ENCODE measurements at regions not wholly inside any gene's neighbourhood (a gene's known extent, or its start where the extent isn't known, plus 50 kb on each side); places are given as distances from the start of the nearest gene placed in this dataset.

DNA sequence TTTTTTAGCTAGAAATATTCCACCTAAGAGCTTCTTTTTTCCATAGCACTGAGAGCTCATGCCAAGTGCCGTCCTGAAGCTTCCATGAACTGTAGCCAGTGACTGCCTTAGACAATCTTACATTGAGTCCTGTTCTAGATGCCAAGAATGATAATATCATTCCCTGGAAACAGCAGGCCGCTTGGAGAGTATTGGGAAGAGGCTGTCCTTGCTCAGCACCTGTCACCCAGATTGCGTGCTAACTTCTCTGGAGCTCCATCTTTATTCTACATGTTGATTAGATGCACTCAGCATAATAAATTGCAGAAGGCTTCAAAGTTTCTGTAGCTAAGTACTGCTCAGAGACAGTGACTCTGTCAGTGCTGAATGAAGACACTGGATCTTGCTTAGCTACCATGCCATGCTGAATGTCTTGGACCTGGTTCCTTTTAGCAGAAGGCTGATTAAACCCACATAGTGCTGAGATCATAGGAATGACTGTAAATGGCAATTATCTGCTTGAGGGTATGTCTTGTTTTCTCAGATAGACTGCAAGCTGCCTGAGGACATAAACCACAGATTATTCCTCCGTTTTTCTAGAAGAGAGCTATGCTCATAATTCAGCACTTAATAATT lies 83.1 kb upstream of the IRF2BP2 start:
- no peaks in the 10 kb centered on the region for H3K27me3 ChIP-seq (ENCODE audit: insufficient read depth, poor library complexity, severe bottlenecking)
- no peak for TF ChIP-seq GABPA (IDR thresholded peaks at IDR 0.05; ENCODE audit: low read depth)
- TF ChIP-seq SPI1 (IDR thresholded peaks at IDR 0.05; ENCODE audit: borderline replicate concordance, low read depth): no peak
- TF ChIP-seq, protein P1, sequence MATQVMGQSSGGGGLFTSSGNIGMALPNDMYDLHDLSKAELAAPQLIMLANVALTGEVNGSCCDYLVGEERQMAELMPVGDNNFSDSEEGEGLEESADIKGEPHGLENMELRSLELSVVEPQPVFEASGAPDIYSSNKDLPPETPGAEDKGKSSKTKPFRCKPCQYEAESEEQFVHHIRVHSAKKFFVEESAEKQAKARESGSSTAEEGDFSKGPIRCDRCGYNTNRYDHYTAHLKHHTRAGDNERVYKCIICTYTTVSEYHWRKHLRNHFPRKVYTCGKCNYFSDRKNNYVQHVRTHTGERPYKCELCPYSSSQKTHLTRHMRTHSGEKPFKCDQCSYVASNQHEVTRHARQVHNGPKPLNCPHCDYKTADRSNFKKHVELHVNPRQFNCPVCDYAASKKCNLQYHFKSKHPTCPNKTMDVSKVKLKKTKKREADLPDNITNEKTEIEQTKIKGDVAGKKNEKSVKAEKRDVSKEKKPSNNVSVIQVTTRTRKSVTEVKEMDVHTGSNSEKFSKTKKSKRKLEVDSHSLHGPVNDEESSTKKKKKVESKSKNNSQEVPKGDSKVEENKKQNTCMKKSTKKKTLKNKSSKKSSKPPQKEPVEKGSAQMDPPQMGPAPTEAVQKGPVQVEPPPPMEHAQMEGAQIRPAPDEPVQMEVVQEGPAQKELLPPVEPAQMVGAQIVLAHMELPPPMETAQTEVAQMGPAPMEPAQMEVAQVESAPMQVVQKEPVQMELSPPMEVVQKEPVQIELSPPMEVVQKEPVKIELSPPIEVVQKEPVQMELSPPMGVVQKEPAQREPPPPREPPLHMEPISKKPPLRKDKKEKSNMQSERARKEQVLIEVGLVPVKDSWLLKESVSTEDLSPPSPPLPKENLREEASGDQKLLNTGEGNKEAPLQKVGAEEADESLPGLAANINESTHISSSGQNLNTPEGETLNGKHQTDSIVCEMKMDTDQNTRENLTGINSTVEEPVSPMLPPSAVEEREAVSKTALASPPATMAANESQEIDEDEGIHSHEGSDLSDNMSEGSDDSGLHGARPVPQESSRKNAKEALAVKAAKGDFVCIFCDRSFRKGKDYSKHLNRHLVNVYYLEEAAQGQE (IDR thresholded peaks at IDR 0.05; ENCODE audit: insufficient replicate concordance, low read depth): no peak
- TF ChIP-seq POLR2AphosphoS5 (IDR thresholded peaks at IDR 0.05; ENCODE audit: low read depth): no peak
- TF ChIP-seq, protein P2, sequence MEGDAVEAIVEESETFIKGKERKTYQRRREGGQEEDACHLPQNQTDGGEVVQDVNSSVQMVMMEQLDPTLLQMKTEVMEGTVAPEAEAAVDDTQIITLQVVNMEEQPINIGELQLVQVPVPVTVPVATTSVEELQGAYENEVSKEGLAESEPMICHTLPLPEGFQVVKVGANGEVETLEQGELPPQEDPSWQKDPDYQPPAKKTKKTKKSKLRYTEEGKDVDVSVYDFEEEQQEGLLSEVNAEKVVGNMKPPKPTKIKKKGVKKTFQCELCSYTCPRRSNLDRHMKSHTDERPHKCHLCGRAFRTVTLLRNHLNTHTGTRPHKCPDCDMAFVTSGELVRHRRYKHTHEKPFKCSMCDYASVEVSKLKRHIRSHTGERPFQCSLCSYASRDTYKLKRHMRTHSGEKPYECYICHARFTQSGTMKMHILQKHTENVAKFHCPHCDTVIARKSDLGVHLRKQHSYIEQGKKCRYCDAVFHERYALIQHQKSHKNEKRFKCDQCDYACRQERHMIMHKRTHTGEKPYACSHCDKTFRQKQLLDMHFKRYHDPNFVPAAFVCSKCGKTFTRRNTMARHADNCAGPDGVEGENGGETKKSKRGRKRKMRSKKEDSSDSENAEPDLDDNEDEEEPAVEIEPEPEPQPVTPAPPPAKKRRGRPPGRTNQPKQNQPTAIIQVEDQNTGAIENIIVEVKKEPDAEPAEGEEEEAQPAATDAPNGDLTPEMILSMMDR (IDR thresholded peaks at IDR 0.05; ENCODE audit: insufficient read depth, low read length): no peak
- DNase-seq (ENCODE audit: low read depth in 1 of 2, low spot score in 1 of 2): no peak
- no peak overlapping the region for H3K4me3 ChIP-seq (replicated peaks; ENCODE audit: insufficient read depth, low read length)
- no peak overlapping the region for H3K27ac ChIP-seq (replicated peaks)

DNA sequence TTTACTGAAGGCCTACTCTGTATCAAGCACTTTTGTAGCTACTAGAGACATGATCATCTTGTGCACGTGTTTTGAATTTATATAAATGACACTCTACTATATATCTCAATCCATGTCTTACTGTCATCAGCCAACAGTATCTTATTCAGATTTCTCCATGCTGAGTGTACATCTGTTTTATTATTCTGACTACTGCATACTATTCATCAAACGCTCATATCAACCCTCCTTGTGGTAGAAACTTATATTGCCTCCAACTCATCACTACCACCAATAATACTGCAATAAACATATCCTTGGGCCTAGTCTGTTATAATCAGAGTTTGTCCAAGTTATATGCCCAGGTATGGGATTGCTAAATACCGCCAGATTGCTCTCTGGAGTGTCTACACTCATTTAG lies 81.6 kb upstream of the IRF2BP2 start:
- DNase-seq (ENCODE audit: low read depth in 1 of 2, low spot score in 1 of 2): no peak
- no peak overlapping the region for H3K27ac ChIP-seq (replicated peaks)
- H3K27me3 ChIP-seq (ENCODE audit: insufficient read depth, poor library complexity, severe bottlenecking): no peaks in the 10 kb centered on the region
- TF ChIP-seq POLR2AphosphoS5 (IDR thresholded peaks at IDR 0.05; ENCODE audit: low read depth) (no peak), SPI1 (IDR thresholded peaks at IDR 0.05; ENCODE audit: borderline replicate concordance, low read depth) (no peak), GABPA (IDR thresholded peaks at IDR 0.05; ENCODE audit: low read depth) (no peak)
- TF ChIP-seq, protein P2 (IDR thresholded peaks at IDR 0.05; ENCODE audit: insufficient read depth, low read length): no peak
- TF ChIP-seq, protein P1 (IDR thresholded peaks at IDR 0.05; ENCODE audit: insufficient replicate concordance, low read depth): no peak
- H3K4me3 ChIP-seq (replicated peaks; ENCODE audit: insufficient read depth, low read length): no peak overlapping the region

DNA sequence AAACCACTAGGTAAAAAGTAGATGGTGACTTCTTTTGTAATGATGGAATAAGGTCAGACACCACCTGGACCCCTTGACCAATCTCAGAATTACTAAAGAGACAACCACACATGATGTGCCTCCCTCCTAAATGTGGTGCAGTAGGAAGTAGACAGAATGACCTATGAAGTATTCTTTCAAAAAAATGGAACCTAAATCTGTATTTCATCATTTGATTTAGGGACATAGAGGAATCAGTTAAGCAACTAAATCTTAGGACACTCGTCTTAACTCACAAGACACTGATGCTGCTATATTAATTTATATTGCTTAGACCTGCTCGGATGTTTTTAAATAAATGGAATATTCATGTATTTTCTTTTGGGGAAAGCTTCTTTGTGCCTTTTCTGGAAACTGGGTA lies 80.9 kb upstream of the IRF2BP2 start:
- H3K27me3 ChIP-seq (ENCODE audit: insufficient read depth, poor library complexity, severe bottlenecking): no peaks in the 10 kb centered on the region
- no peak overlapping the region for H3K4me3 ChIP-seq (replicated peaks; ENCODE audit: insufficient read depth, low read length)
- DNase-seq (ENCODE audit: low read depth in 1 of 2, low spot score in 1 of 2): no peak
- TF ChIP-seq, protein P1 (IDR thresholded peaks at IDR 0.05; ENCODE audit: insufficient replicate concordance, low read depth): no peak
- TF ChIP-seq, protein P2 (IDR thresholded peaks at IDR 0.05; ENCODE audit: insufficient read depth, low read length): no peak
- TF ChIP-seq POLR2AphosphoS5 (IDR thresholded peaks at IDR 0.05; ENCODE audit: low read depth): no peak
- TF ChIP-seq SPI1 (IDR thresholded peaks at IDR 0.05; ENCODE audit: borderline replicate concordance, low read depth): no peak
- TF ChIP-seq GABPA (IDR thresholded peaks at IDR 0.05; ENCODE audit: low read depth): no peak
- H3K27ac ChIP-seq (replicated peaks): no peak overlapping the region

Measured in HL-60 (cell line).